ENCODE measurements at regions not wholly inside any gene's neighbourhood (a gene's known extent, or its start where the extent isn't known, plus 50 kb on each side); places are given as distances from the start of the nearest gene placed in this dataset.

GRCh38 chr9:130779153-130779855, 55.8 kb upstream of the ABL1 start:
- 91% methylated on average over 9 of the region's 9 CpGs for WGBS (ENCODE audit: insufficient coverage, insufficient replicate concordance, low lambda C conversion rate, missing lambda C conversion rate)
- H3K79me2 ChIP-seq (ENCODE audit: control insufficient read depth, insufficient read depth, low read length), result no peaks in the 10 kb centered on the region
- no peak for TF ChIP-seq SP1 (IDR thresholded peaks at IDR 0.05; ENCODE audit: low read depth, low read length)
- no peak for TF ChIP-seq SIN3A (IDR thresholded peaks at IDR 0.05; ENCODE audit: low read depth, low read length)
- no peak for TF ChIP-seq PBX3 (IDR thresholded peaks at IDR 0.05; ENCODE audit: insufficient replicate concordance, low read depth, low read length)
- TF ChIP-seq ZNF384 (IDR thresholded peaks at IDR 0.05; ENCODE audit: borderline replicate concordance, low read depth, low read length), result no peak
- TF ChIP-seq MXI1 (IDR thresholded peaks at IDR 0.05; ENCODE audit: low read depth, low read length), result no peak
- no peak for TF ChIP-seq IRF3 (IDR thresholded peaks at IDR 0.05)
- TF ChIP-seq PAX5 (IDR thresholded peaks at IDR 0.05; ENCODE audit: borderline replicate concordance, low read depth, low read length), result no peak
- TF ChIP-seq ZNF622 (IDR thresholded peaks at IDR 0.05), result no peak
- no peak for TF ChIP-seq LARP7 (IDR thresholded peaks at IDR 0.05)
- TF ChIP-seq CEBPZ (IDR thresholded peaks at IDR 0.05; ENCODE audit: low read depth, low read length), result no peak
- TF ChIP-seq ZBTB40 (IDR thresholded peaks at IDR 0.05; ENCODE audit: borderline replicate concordance), result no peak
- TF ChIP-seq RAD21 (IDR thresholded peaks at IDR 0.05; ENCODE audit: insufficient read depth, low read depth, low read length), result no peak
- TF ChIP-seq NFXL1 (IDR thresholded peaks at IDR 0.05; ENCODE audit: borderline replicate concordance), result no peak
- no peak for TF ChIP-seq BCL11A (IDR thresholded peaks at IDR 0.05; ENCODE audit: low read depth, low read length)
- H3K4me2 ChIP-seq (ENCODE audit: control insufficient read depth, insufficient read depth), result no peak overlapping the region
- in situ Hi-C loops (cut with MboI), result no loop called here
- DNase-seq (ENCODE audit: low read depth, low spot score) (no peak), FAIRE-seq (no peak), ATAC-seq (no peak)
- intact Hi-C loops (cut with micrococcal nuclease; ENCODE audit: unreplicated experiment), result no loop called here
- no peaks in the 10 kb centered on the region for H3K27me3 ChIP-seq (replicated peaks in 1 of 2; ENCODE audit: control insufficient read depth in 2 of 2, insufficient read depth in 2 of 2, low read length in 1 of 2)
- H4K20me1 ChIP-seq (ENCODE audit: control insufficient read depth, insufficient read depth), result no peaks in the 10 kb centered on the region; the same call in 1 of the 2 replicates
- H3K9me3 ChIP-seq (replicated peaks; ENCODE audit: control insufficient read depth, insufficient read depth, low read length), result peaks cover 2% of the 10 kb centered on the region
- no peak overlapping the region for H3K9ac ChIP-seq (ENCODE audit: control insufficient read depth, insufficient read depth, low read length)
- POLR2A ChIA-PET, result no interaction called here
- SMC1A ChIA-PET (ENCODE audit: uncharacterized antibody, unreplicated experiment), result no interaction called here
- CTCF ChIA-PET, result interaction anchor here (1.7 kb wide), 1 partner anchor 8 kb away, joined by 5 read pairs; no protein-coding TSS in a partner anchor
- RAD21 ChIA-PET (ENCODE audit: unreplicated experiment), result no interaction called here
- no peaks in the 10 kb centered on the region for H3K4me1 ChIP-seq (ENCODE audit: control insufficient read depth, insufficient read depth, low read length)
- H3K27ac ChIP-seq (ENCODE audit: control insufficient read depth, insufficient read depth), result no peak overlapping the region
- no peaks in the 10 kb centered on the region for H3K36me3 ChIP-seq (ENCODE audit: control insufficient read depth in 2 of 2, insufficient read depth in 2 of 2, low read length in 1 of 2)
- H3K4me3 ChIP-seq, result no peak overlapping the region
- BruUV-seq (replicated peaks), result no TSS peak
- H2AFZ ChIP-seq (ENCODE audit: control insufficient read depth, low read depth, low read length), result no peak overlapping the region

Measured in GM12878 (cell line).